ENCODE measurements at regions not wholly inside any gene's neighbourhood (a gene's known extent, or its start where the extent isn't known, plus 50 kb on each side); places are given as distances from the start of the nearest gene placed in this dataset.

- ChIA-PET RAD21 (ENCODE audit: low non-redundant PET in 1 of 2, low total read pairs in 2 of 2, uncharacterized antibody in 2 of 2, unreplicated experiment in 2 of 2) (no interaction called here), CTCF (no interaction called here), POLR2A (no interaction called here)
- H3K4me3 ChIP-seq (replicated peaks in 1 of 2; ENCODE audit: low read depth in 1 of 2, low read length in 2 of 2): no peak overlapping the region
- H2AFZ ChIP-seq (ENCODE audit: low read depth, low read length, poor library complexity, severe bottlenecking): no peak overlapping the region
- no peak for DNase-seq (ENCODE audit: low read depth, low spot score)
- no peak overlapping the region for H3K9ac ChIP-seq (ENCODE audit: low read length)
- intact Hi-C loops (cut with micrococcal nuclease): no loop called here
- no peaks in the 10 kb centered on the region for H3K9me2 ChIP-seq (ENCODE audit: insufficient read depth)
- no peak for ATAC-seq
- H3K79me2 ChIP-seq (ENCODE audit: insufficient read depth, low read length): no peaks in the 10 kb centered on the region
- no peak for TF ChIP-seq SP1 (IDR thresholded peaks at IDR 0.05; ENCODE audit: low read depth)
- TF ChIP-seq ELF1 (IDR thresholded peaks at IDR 0.05; ENCODE audit: borderline replicate concordance, low read depth): no peak
- TF ChIP-seq, protein P1, sequence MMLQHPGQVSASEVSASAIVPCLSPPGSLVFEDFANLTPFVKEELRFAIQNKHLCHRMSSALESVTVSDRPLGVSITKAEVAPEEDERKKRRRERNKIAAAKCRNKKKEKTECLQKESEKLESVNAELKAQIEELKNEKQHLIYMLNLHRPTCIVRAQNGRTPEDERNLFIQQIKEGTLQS (IDR thresholded peaks at IDR 0.05): no peak
- TF ChIP-seq CEBPB (IDR thresholded peaks at IDR 0.05; ENCODE audit: low read depth): no peak
- TF ChIP-seq EZH2phosphoT487 (IDR thresholded peaks at IDR 0.05; ENCODE audit: borderline replicate concordance): no peak
- no peak for TF ChIP-seq RAD21 (IDR thresholded peaks at IDR 0.05; ENCODE audit: low read depth)
- TF ChIP-seq ZNF274 (IDR thresholded peaks at IDR 0.05; ENCODE audit: low read depth, low read length): no peak
- TF ChIP-seq, protein P2, sequence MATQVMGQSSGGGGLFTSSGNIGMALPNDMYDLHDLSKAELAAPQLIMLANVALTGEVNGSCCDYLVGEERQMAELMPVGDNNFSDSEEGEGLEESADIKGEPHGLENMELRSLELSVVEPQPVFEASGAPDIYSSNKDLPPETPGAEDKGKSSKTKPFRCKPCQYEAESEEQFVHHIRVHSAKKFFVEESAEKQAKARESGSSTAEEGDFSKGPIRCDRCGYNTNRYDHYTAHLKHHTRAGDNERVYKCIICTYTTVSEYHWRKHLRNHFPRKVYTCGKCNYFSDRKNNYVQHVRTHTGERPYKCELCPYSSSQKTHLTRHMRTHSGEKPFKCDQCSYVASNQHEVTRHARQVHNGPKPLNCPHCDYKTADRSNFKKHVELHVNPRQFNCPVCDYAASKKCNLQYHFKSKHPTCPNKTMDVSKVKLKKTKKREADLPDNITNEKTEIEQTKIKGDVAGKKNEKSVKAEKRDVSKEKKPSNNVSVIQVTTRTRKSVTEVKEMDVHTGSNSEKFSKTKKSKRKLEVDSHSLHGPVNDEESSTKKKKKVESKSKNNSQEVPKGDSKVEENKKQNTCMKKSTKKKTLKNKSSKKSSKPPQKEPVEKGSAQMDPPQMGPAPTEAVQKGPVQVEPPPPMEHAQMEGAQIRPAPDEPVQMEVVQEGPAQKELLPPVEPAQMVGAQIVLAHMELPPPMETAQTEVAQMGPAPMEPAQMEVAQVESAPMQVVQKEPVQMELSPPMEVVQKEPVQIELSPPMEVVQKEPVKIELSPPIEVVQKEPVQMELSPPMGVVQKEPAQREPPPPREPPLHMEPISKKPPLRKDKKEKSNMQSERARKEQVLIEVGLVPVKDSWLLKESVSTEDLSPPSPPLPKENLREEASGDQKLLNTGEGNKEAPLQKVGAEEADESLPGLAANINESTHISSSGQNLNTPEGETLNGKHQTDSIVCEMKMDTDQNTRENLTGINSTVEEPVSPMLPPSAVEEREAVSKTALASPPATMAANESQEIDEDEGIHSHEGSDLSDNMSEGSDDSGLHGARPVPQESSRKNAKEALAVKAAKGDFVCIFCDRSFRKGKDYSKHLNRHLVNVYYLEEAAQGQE (IDR thresholded peaks at IDR 0.05; ENCODE audit: low read depth): no peak
- no peak for TF ChIP-seq TCF7L2 (IDR thresholded peaks at IDR 0.05; ENCODE audit: borderline replicate concordance, extremely low read depth, insufficient read depth, insufficient read length)
- TF ChIP-seq CTCF (IDR thresholded peaks at IDR 0.05 in 2 of 3, conservative IDR thresholded peaks at IDR 0.05 in 1 of 3; ENCODE audit: borderline replicate concordance in 1 of 3, insufficient read depth in 1 of 3, low read depth in 2 of 3, low read length in 2 of 3): no peak
- TF ChIP-seq POLR2AphosphoS5 (IDR thresholded peaks at IDR 0.05; ENCODE audit: low read depth, low read length): no peak
- no peak overlapping the region for H3K4me2 ChIP-seq (ENCODE audit: low read length)
- peaks cover 59% of the 10 kb centered on the region for H3K27me3 ChIP-seq (ENCODE audit: insufficient read depth, low read length)
- no TSS peak for BruUV-seq (replicated peaks)
- H3K27ac ChIP-seq (ENCODE audit: low read depth, low read length): no peak overlapping the region
- no peaks in the 10 kb centered on the region for H4K20me1 ChIP-seq (ENCODE audit: insufficient read depth)
- no peaks in the 10 kb centered on the region for H3K36me3 ChIP-seq (ENCODE audit: control insufficient read depth in 1 of 2, insufficient read depth in 2 of 2, low read length in 2 of 2)
- no peaks in the 10 kb centered on the region for H3K9me3 ChIP-seq (ENCODE audit: control insufficient read depth in 1 of 2, insufficient read depth in 1 of 2, low read depth in 1 of 2, low read length in 2 of 2)
- no peaks in the 10 kb centered on the region for H3K4me1 ChIP-seq (ENCODE audit: control insufficient read depth in 1 of 2, insufficient read depth in 2 of 2, low read length in 2 of 2)
Measured at GRCh38 chr2:545711-546650, 131.2 kb downstream of the TMEM18 start.

Measured in HCT116 (cell line).